DOHH2 (cell line): ENCODE measurements at regions not wholly inside any gene's neighbourhood (a gene's known extent, or its start where the extent isn't known, plus 50 kb on each side); places are given as distances from the start of the nearest gene placed in this dataset.

Experiments
- H3F3A ChIP-seq: fragments of 200-600 bp; sonication (generic), shearing (Covaris generic); 2 replicates; pipeline ENCODE4 v1.6.0; 2016; ENCODE audit warnings: antibody characterized with exemption, mild to moderate bottlenecking; ENCODE audit not compliant: control insufficient read depth, insufficient read depth
- H3K27ac ChIP-seq: fragments of 200-600 bp; sonication (generic); 2 replicates; pipeline ENCODE4 v1.5.1; 2014; ENCODE audit warnings: low read depth, mild to moderate bottlenecking, low read length, moderate library complexity
- H3K27me3 ChIP-seq: fragments of 200-600 bp; sonication (generic); 2 replicates; pipeline ENCODE4 v1.6.1; 2014; ENCODE audit warnings: mild to moderate bottlenecking, low read length, mixed read lengths; ENCODE audit not compliant: control insufficient read depth
- H3K36me3 ChIP-seq: fragments of 200-600 bp; sonication (generic); 2 replicates; pipeline ENCODE4 v1.6.1; 2014; ENCODE audit warnings: mild to moderate bottlenecking, low read length, moderate library complexity, mixed read lengths; ENCODE audit not compliant: control insufficient read depth
- H3K4me1 ChIP-seq: fragments of 200-600 bp; sonication (generic); 2 replicates; pipeline ENCODE4 v1.6.1; 2014; ENCODE audit warnings: mild to moderate bottlenecking, low read length, mixed read lengths; ENCODE audit not compliant: control insufficient read depth
- H3K4me2 ChIP-seq: fragments of 200-600 bp; sonication (generic); 2 replicates; pipeline ENCODE4 v1.6.0; 2014; ENCODE audit warnings: mild to moderate bottlenecking, low read length, moderate library complexity
- H3K4me3 ChIP-seq: fragments of 200-600 bp; sonication (generic); 2 replicates; pipeline ENCODE4 v1.5.1; 2014; ENCODE audit warnings: mild to moderate bottlenecking, low read length, mixed read lengths
- H3K79me2 ChIP-seq: fragments of 200-600 bp; sonication (generic); 2 replicates; pipeline ENCODE4 v1.6.1; 2014; ENCODE audit warnings: mild to moderate bottlenecking, low read length, mixed read lengths; ENCODE audit not compliant: control insufficient read depth
- H3K9me2 ChIP-seq: fragments of 200-600 bp; sonication (generic); replicated peaks from 2 replicates; pipeline ENCODE4 v1.6.1; 2014; ENCODE audit warnings: mild to moderate bottlenecking, low read length, mixed read lengths; ENCODE audit not compliant: control insufficient read depth
- H3K9me3 ChIP-seq: fragments of 200-600 bp; sonication (generic); 2 replicates; pipeline ENCODE4 v1.6.1; 2014; ENCODE audit warnings: antibody characterized with exemption, low read length, mixed read lengths; ENCODE audit not compliant: control insufficient read depth, insufficient read depth
- H4K20me1 ChIP-seq: fragments of 200-600 bp; sonication (generic); 2 replicates; pipeline ENCODE4 v1.6.0; 2014; ENCODE audit warnings: low read depth, mild to moderate bottlenecking, antibody characterized with exemption, low read length, moderate library complexity; ENCODE audit not compliant: control insufficient read depth, insufficient read depth
- EZH2phosphoT487 ChIP-seq: fragments of 200-600 bp; sonication (generic); IDR thresholded peaks from 2 replicates; pipeline ENCODE4 v1.6.1; 2017; ENCODE audit warnings: borderline replicate concordance, mild to moderate bottlenecking, antibody characterized with exemption, low read length, moderate library complexity, mixed read lengths
- TF ChIP-seq, protein P1 (sequence below): fragments of 200-600 bp; sonication (generic); IDR thresholded peaks from one replicate; pipeline ENCODE4 v1.5.1; 2014; ENCODE audit warnings: antibody characterized with exemption, mild to moderate bottlenecking, low read depth, low read length; ENCODE audit not compliant: poor library complexity, severe bottlenecking

DNA sequence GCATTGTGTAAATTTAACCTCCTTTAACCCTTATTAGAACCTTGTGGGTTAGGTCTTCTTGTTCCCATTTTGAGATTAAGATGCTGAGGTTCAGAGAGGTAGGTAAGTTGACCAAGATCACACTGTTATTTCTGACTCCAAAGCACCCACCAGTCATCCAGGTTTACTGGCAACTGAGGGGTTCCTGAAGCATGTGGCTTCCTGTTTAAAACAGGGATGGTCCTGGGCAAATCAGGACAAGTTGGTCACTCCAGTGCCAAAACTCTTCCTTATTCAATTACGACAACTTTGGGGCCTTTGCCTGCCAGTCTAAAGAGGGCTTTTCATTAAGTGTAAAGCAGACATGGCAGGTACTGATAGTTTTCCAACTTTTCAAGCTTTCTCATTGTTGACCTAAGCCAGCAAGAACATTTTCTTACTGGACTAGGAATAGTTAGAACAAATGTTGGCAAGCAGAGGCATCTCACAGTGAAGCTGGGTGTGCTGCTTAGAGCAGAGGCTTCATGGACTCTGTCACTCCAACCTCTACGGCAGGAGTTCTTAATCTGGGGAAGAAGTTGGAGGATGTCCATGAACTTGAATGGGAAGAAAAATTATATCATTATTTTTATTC lies 149.4 kb upstream of the ADAMTS9 start:
- Histone ChIP-seq H3K36me3 (no peaks in the 10 kb centered on the region), H3F3A (no peaks in the 10 kb centered on the region), H4K20me1 (no peaks in the 10 kb centered on the region), H3K79me2 (no peaks in the 10 kb centered on the region), H3K27me3 (no peaks in the 10 kb centered on the region), H3K4me2 (no peak overlapping the region), H3K4me3 (no peak overlapping the region), H3K27ac (no peak overlapping the region), H3K9me2 (no peaks in the 10 kb centered on the region), H3K9me3 (no peaks in the 10 kb centered on the region), H3K4me1 (no peaks in the 10 kb centered on the region)
- no peak for TF ChIP-seq EZH2phosphoT487
- TF ChIP-seq, protein P1, sequence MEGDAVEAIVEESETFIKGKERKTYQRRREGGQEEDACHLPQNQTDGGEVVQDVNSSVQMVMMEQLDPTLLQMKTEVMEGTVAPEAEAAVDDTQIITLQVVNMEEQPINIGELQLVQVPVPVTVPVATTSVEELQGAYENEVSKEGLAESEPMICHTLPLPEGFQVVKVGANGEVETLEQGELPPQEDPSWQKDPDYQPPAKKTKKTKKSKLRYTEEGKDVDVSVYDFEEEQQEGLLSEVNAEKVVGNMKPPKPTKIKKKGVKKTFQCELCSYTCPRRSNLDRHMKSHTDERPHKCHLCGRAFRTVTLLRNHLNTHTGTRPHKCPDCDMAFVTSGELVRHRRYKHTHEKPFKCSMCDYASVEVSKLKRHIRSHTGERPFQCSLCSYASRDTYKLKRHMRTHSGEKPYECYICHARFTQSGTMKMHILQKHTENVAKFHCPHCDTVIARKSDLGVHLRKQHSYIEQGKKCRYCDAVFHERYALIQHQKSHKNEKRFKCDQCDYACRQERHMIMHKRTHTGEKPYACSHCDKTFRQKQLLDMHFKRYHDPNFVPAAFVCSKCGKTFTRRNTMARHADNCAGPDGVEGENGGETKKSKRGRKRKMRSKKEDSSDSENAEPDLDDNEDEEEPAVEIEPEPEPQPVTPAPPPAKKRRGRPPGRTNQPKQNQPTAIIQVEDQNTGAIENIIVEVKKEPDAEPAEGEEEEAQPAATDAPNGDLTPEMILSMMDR, result no peak

DNA sequence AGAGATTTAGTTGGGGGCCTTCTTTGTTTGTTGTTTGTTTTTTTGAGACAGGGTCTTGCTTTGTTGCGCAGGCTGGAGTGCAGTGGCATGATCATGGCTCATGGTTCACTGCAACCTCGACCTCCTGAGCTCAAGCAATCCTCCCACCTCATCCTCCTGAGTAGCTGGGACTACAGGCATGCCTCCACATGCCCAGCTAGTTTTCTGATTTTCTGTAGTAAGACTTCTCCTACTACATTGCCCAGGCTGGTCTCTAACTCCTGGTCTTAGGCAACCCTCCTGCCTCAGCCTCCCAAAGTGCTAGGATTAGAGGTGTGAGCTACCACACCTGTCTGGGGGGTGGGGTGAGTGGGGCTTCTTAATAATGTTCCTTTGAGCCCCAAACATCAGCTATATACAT lies 148.3 kb upstream of the ADAMTS9 start:
- Histone ChIP-seq H3K4me3 (no peak overlapping the region), H3K4me1 (no peaks in the 10 kb centered on the region), H3K27ac (no peak overlapping the region), H3K9me3 (no peaks in the 10 kb centered on the region), H3F3A (no peaks in the 10 kb centered on the region), H3K9me2 (no peaks in the 10 kb centered on the region), H4K20me1 (no peaks in the 10 kb centered on the region), H3K79me2 (no peaks in the 10 kb centered on the region), H3K36me3 (no peaks in the 10 kb centered on the region), H3K4me2 (no peak overlapping the region), H3K27me3 (no peaks in the 10 kb centered on the region)
- no peak for TF ChIP-seq EZH2phosphoT487
- TF ChIP-seq, protein P1, result no peak

DNA sequence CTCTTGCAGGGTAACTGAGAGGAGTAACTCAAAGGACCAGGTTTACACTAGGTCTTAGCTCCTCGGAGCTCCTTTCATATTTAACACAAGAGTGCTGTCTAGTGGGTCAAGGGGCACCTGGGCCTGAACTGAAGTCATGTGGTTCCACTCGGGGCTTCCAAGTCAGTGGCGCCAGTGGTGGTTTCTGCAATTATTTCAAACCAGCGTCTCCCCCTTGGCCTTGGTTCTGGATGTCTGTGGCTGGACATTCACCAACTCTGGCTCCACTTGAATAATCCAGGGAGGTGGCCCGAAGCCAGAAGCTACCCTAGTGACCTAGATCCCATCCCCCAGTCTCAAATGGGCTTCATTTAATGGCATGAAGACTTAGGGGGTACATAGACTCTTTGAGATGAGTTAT lies 144.3 kb upstream of the ADAMTS9 start:
- no peak overlapping the region for H3K4me3 ChIP-seq
- H3K27me3 ChIP-seq, result no peaks in the 10 kb centered on the region
- no peak overlapping the region for H3K27ac ChIP-seq
- no peaks in the 10 kb centered on the region for H3K36me3 ChIP-seq
- TF ChIP-seq, protein P1, result no peak
- TF ChIP-seq EZH2phosphoT487, result no peak
- H3K79me2 ChIP-seq, result no peaks in the 10 kb centered on the region
- H3F3A ChIP-seq, result no peaks in the 10 kb centered on the region
- no peaks in the 10 kb centered on the region for H3K9me3 ChIP-seq
- H4K20me1 ChIP-seq, result no peaks in the 10 kb centered on the region
- no peaks in the 10 kb centered on the region for H3K9me2 ChIP-seq
- H3K4me1 ChIP-seq, result no peaks in the 10 kb centered on the region
- H3K4me2 ChIP-seq, result no peak overlapping the region

DNA sequence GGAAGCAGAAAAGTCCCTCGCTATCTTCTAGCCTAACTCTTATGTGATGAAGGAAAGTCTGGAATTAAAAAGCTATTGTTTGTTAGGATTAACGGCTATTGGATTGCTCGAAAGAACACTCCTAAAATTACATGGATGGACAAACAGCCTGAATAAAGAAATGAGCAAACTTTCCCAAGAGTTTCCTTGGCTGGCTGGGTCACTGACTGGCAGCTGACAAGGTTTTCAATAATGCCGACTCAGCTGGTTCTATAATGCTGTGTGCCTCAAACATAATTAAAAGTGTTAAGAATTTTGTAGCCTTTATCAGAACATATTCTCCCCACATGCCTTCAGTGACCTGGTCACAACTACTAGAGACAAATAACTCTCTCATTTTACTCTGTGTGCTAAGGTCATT lies 142.9 kb upstream of the ADAMTS9 start:
- Histone ChIP-seq H3K79me2 (no peaks in the 10 kb centered on the region), H3K9me3 (no peaks in the 10 kb centered on the region), H3K4me3 (no peak overlapping the region), H3K9me2 (no peaks in the 10 kb centered on the region), H3K4me2 (no peak overlapping the region), H3K27me3 (no peaks in the 10 kb centered on the region), H3F3A (no peaks in the 10 kb centered on the region), H3K4me1 (no peaks in the 10 kb centered on the region), H4K20me1 (no peaks in the 10 kb centered on the region), H3K36me3 (no peaks in the 10 kb centered on the region), H3K27ac (no peak overlapping the region)
- TF ChIP-seq, protein P1, result no peak
- no peak for TF ChIP-seq EZH2phosphoT487
